GM23338 (cell line): ENCODE measurements at regions not wholly inside any gene's neighbourhood (a gene's known extent, or its start where the extent isn't known, plus 50 kb on each side); places are given as distances from the start of the nearest gene placed in this dataset.
"Not testable (repeated sequence)": the region's sequence is repeated elsewhere in the genome, so short reads cannot be mapped to it uniquely, and the experiment has no call there.

ENCODE experiments used
- ATAC-seq: fragments of 200-7000 bp; cut with Tn5 transposase; 3 replicates; pipeline ENCODE4 v1.9.1; 2020
- DNase-seq: peaks from one replicate; pipeline ENCODE4 v3.0.0-alpha.2; 2015; ENCODE audit warnings: low spot score
- H2AFZ ChIP-seq: fragments of 200-600 bp; sonication (generic); 2 replicates; pipeline ENCODE4 v1.8.0; 2016; ENCODE audit warnings: antibody characterized with exemption, mild to moderate bottlenecking, moderate library complexity
- H3F3A ChIP-seq: fragments of 200-600 bp; sonication (generic); replicated peaks from 2 replicates; pipeline ENCODE4 v1.8.0; 2017; ENCODE audit warnings: antibody characterized with exemption, mixed run types, low read depth
- H3K27ac ChIP-seq: fragments of 200-600 bp; sonication (generic); 2 replicates; pipeline ENCODE4 v1.6.1; 2016; ENCODE audit warnings: low read depth
- H3K27me3 ChIP-seq: fragments of 200-600 bp; sonication (generic); 2 replicates; pipeline ENCODE4 v1.8.0; 2016; ENCODE audit warnings: mild to moderate bottlenecking, mixed run types, moderate library complexity; ENCODE audit not compliant: insufficient read depth
- H3K36me3 ChIP-seq: fragments of 200-600 bp; sonication (generic); 2 replicates; pipeline ENCODE4 v1.8.0; 2016; ENCODE audit warnings: mild to moderate bottlenecking; ENCODE audit not compliant: insufficient read depth
- H3K4me1 ChIP-seq: fragments of 200-600 bp; sonication (generic); 2 replicates; pipeline ENCODE4 v1.8.0; 2016; ENCODE audit warnings: mild to moderate bottlenecking, moderate library complexity; ENCODE audit not compliant: insufficient read depth
- H3K4me2 ChIP-seq: fragments of 200-600 bp; sonication (generic); 2 replicates; pipeline ENCODE4 v1.7.1; 2017; ENCODE audit warnings: mixed run types
- H3K4me3 ChIP-seq: fragments of 200-600 bp; sonication (generic); 2 replicates; pipeline ENCODE4 v1.6.1; 2016; ENCODE audit warnings: mixed run types
- H3K79me2 ChIP-seq: fragments of 200-600 bp; sonication (generic); replicated peaks from 2 replicates; pipeline ENCODE4 v1.8.0; 2017; ENCODE audit warnings: mild to moderate bottlenecking; ENCODE audit not compliant: insufficient read depth
- H3K9me2 ChIP-seq: fragments of 200-600 bp; sonication (generic); 2 replicates; pipeline ENCODE4 v1.8.0; 2017; ENCODE audit not compliant: insufficient read depth
- H4K20me1 ChIP-seq: fragments of 200-600 bp; sonication (generic); replicated peaks from 2 replicates; pipeline ENCODE4 v1.8.0; 2017; ENCODE audit warnings: mild to moderate bottlenecking; ENCODE audit not compliant: insufficient read depth
- H3K27ac Mint-ChIP-seq: 2 replicates; pipeline ENCODE4 v1.8.0; 2020; ENCODE audit warnings: inconsistent platforms, mild to moderate bottlenecking, moderate library complexity, mixed read lengths
- H3K27me3 Mint-ChIP-seq: 3 replicates; pipeline ENCODE4 v1.8.0; 2022; ENCODE audit warnings: low read depth, mild to moderate bottlenecking, moderate library complexity, mixed read lengths, inconsistent platforms; ENCODE audit not compliant: insufficient read depth, poor library complexity
- H3K36me3 Mint-ChIP-seq: 3 replicates; pipeline ENCODE4 v1.8.0; 2021; ENCODE audit warnings: low read depth, mild to moderate bottlenecking, inconsistent platforms, moderate library complexity, mixed read lengths
- H3K4me1 Mint-ChIP-seq: 3 replicates; pipeline ENCODE4 v1.8.0; 2020; ENCODE audit warnings: mild to moderate bottlenecking, inconsistent platforms, mixed read lengths
- H3K4me3 Mint-ChIP-seq: 3 replicates; pipeline ENCODE4 v1.8.0; 2021; ENCODE audit warnings: moderate library complexity, mild to moderate bottlenecking, inconsistent platforms, mixed read lengths
- H3K9me3 Mint-ChIP-seq: 3 replicates; pipeline ENCODE4 v1.8.0; 2020; ENCODE audit warnings: moderate library complexity, mild to moderate bottlenecking, inconsistent platforms, mixed read lengths
- CREB1 ChIP-seq: fragments of 250-450 bp; sonication (Bioruptor Pico); IDR thresholded peaks from 2 replicates; pipeline ENCODE4 v1.5.0; 2020; ENCODE audit warnings: low read depth, mild to moderate bottlenecking, moderate library complexity
- STAT1 ChIP-seq: IDR thresholded peaks from one replicate; pipeline ENCODE4 v1.6.1; 2016; ENCODE audit warnings: antibody characterized with exemption; ENCODE audit not compliant: unreplicated experiment
- ZNF462 ChIP-seq: fragments of 250-450 bp; sonication (Bioruptor Pico); IDR thresholded peaks from 2 replicates; pipeline ENCODE4 v1.5.0; 2020; ENCODE audit warnings: mild to moderate bottlenecking, moderate library complexity

GRCh38 chr2:118747637-118748036 lies 99.8 kb downstream of the EN1 start:
- no peak overlapping the region for H3K4me3 ChIP-seq
- H3K9me3 Mint-ChIP-seq = peaks cover 36% of the 10 kb centered on the region
- H3K79me2 ChIP-seq = no peaks in the 10 kb centered on the region
- no peak for DNase-seq
- no peaks in the 10 kb centered on the region for H3K4me1 Mint-ChIP-seq
- no peaks in the 10 kb centered on the region for H3K27me3 ChIP-seq
- H3K36me3 Mint-ChIP-seq = peaks cover 29% of the 10 kb centered on the region
- H3K27ac ChIP-seq = no peak overlapping the region
- no peak for TF ChIP-seq CREB1 (CRISPR knock-in tag)
- no peak for TF ChIP-seq ZNF462 (CRISPR knock-in tag)
- no peak for ATAC-seq
- H3K36me3 ChIP-seq = peaks cover 14% of the 10 kb centered on the region
- no peak overlapping the region for H3K27ac Mint-ChIP-seq
- H3K4me1 ChIP-seq = no peaks in the 10 kb centered on the region
- no peaks in the 10 kb centered on the region for H4K20me1 ChIP-seq
- no peak overlapping the region for H2AFZ ChIP-seq
- H3K27me3 Mint-ChIP-seq = peaks cover 14% of the 10 kb centered on the region
- H3K4me3 Mint-ChIP-seq = no peak overlapping the region
- H3K4me2 ChIP-seq = no peak overlapping the region
- no peaks in the 10 kb centered on the region for H3F3A ChIP-seq
- peaks cover 6% of the 10 kb centered on the region; the same call in 1 of the 2 replicates for H3K9me2 ChIP-seq

DNA sequence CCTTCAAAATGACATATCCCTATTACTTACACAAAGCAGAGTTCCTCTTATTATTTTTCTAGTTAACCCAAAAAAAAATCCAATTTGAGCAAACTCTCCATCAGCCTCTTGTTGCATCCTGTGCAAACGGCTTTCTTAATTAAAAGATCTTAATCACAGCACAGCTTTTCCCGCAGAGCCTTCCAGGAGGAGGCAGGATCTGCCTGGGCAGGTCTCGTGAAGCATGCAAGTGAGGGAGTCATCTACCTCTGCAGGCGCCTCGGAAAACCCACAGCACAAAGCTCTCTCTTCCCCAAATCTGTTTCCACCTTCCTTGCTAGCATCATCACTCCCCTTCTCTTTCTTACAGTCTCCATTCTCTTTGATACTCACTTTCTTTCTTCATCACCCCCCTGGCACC lies 100.4 kb downstream of the EN1 start:
- no peaks in the 10 kb centered on the region for H3K4me1 ChIP-seq
- no peaks in the 10 kb centered on the region for H3K79me2 ChIP-seq
- Mint-ChIP-seq H3K27ac (no peak overlapping the region), H3K4me1 (no peaks in the 10 kb centered on the region), H3K36me3 (peaks cover 29% of the 10 kb centered on the region), H3K4me3 (no peak overlapping the region), H3K9me3 (peaks cover 40% of the 10 kb centered on the region), H3K27me3 (peaks cover 9% of the 10 kb centered on the region)
- H3K36me3 ChIP-seq = peaks cover 14% of the 10 kb centered on the region
- H3K9me2 ChIP-seq = peaks cover 6% of the 10 kb centered on the region; the same call in 1 of the 2 replicates
- no peaks in the 10 kb centered on the region for H4K20me1 ChIP-seq
- no peaks in the 10 kb centered on the region for H3F3A ChIP-seq
- no peak for DNase-seq
- H3K4me2 ChIP-seq = no peak overlapping the region
- ATAC-seq = no peak
- TF ChIP-seq STAT1 = no peak
- H3K4me3 ChIP-seq = no peak overlapping the region
- H2AFZ ChIP-seq = no peak overlapping the region; the same call in 1 of the 2 replicates
- H3K27ac ChIP-seq = no peak overlapping the region
- no peaks in the 10 kb centered on the region for H3K27me3 ChIP-seq

DNA sequence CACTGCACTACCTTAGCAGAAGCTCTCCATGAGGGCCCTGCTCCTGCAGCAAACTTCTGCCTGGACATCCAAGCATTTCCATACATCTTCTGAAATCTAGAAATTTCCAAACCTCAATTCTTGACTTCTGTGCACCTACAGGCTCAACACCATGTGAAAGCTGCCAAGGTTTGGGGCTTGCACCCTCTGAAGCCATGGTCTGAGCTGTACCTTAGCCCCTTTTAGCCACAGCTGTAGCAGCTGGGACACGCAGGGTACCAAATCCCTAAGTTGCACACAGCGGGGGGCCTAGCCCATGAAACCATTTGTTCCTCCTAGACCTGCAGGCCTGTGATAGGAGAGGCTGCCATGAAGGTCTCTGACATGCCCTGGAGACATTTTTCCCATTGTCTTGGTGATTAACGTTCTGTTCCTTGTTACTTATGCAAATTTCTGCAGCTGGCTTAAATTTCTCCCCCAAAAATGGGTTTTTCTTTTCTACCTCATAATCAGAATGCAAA lies 102.7 kb downstream of the EN1 start:
- not testable (repeated sequence) for H3K27ac Mint-ChIP-seq, H2AFZ ChIP-seq, DNase-seq, H4K20me1 ChIP-seq, H3K4me1 Mint-ChIP-seq, H3K79me2 ChIP-seq, H3F3A ChIP-seq, ATAC-seq, H3K27me3 ChIP-seq, H3K4me2 ChIP-seq, H3K4me1 ChIP-seq, H3K4me3 Mint-ChIP-seq, H3K4me3 ChIP-seq, H3K9me2 ChIP-seq, H3K27me3 Mint-ChIP-seq, H3K27ac ChIP-seq
- H3K36me3 ChIP-seq = peaks cover 14% of the 10 kb centered on the region
- H3K36me3 Mint-ChIP-seq = peaks cover 29% of the 10 kb centered on the region
- H3K9me3 Mint-ChIP-seq = peaks cover 42% of the 10 kb centered on the region
